ENCODE measurements at regions not wholly inside any gene's neighbourhood (a gene's known extent, or its start where the extent isn't known, plus 50 kb on each side); places are given as distances from the start of the nearest gene placed in this dataset.

DNA sequence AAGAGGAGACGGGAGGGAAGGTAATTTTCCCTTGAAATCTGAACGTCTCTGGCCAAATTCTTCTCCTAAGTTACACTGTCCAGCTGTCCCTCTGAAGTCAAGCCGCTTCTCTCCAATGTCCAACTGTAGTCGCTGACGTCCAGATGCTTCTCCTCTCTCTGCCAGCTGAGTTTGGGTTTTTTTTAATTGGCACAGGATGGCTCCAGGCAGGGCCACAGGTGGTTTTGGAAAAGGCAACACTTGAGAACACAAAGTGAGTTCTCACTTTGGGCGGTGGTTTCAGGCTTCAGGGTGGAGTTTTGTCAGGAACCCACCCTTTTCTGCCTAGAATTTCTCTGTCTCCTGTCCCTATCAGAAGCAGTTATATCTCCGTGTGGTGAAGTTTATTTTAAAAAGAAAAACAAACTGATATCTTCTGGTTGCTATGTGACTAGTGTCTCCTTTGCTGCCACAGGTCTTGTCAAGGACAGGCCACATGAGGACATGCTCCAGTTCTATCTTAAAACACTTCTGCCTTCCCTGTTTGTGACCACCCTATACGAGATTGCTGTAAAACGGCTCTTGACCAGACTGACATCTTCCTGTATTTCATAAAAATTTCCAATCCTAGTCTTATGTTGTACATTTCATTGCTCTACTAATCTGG, 472.3 kb upstream of the ADGRL4 start:
- H3K27ac ChIP-seq: no peak overlapping the region
- no peaks in the 10 kb centered on the region for H3K27me3 ChIP-seq
- TF ChIP-seq CTCF (IDR thresholded peaks at IDR 0.05) (no peak), POLR2A (IDR thresholded peaks at IDR 0.05) (no peak)
- H3K4me3 ChIP-seq: no peak overlapping the region
- H3K9me3 ChIP-seq (replicated peaks in 1 of 3): no peaks in the 10 kb centered on the region
- no peaks in the 10 kb centered on the region for H3K4me1 ChIP-seq (replicated peaks in 1 of 2)
- no peaks in the 10 kb centered on the region for H3K36me3 ChIP-seq (replicated peaks in 1 of 2)
- no peak for DNase-seq
- intact Hi-C loops (cut with DNase I): no loop called here
- 68 to 73% (median 71%) methylated on average over 9 of the region's 9 CpGs for WGBS, 4 donors

- TF ChIP-seq CTCF (IDR thresholded peaks at IDR 0.05): no peak
- no peak for TF ChIP-seq POLR2A (IDR thresholded peaks at IDR 0.05)
- Histone ChIP-seq H3K9me3 (replicated peaks in 1 of 3) (no peaks in the 10 kb centered on the region), H3K36me3 (replicated peaks in 1 of 2) (no peaks in the 10 kb centered on the region), H3K27ac (no peak overlapping the region), H3K27me3 (no peaks in the 10 kb centered on the region), H3K4me3 (no peak overlapping the region), H3K4me1 (replicated peaks in 1 of 2) (no peaks in the 10 kb centered on the region)
- 87 to 95% (median 90%) methylated on average over 10 to 19 of the region's 19 CpGs for WGBS, 4 donors
- DNase-seq: no peak
- intact Hi-C loops (cut with DNase I): no loop called here
These were observed 471.6 kb upstream of the ADGRL4 start for GRCh38 chr1:79478160-79478559.

GRCh38 chr1:79472067-79472656, 465.6 kb upstream of the ADGRL4 start:
- Histone ChIP-seq H3K27me3 (no peaks in the 10 kb centered on the region), H3K27ac (no peak overlapping the region), H3K36me3 (replicated peaks in 1 of 2) (no peaks in the 10 kb centered on the region), H3K4me1 (replicated peaks in 1 of 2) (no peaks in the 10 kb centered on the region), H3K9me3 (replicated peaks in 1 of 3) (no peaks in the 10 kb centered on the region), H3K4me3 (no peak overlapping the region)
- TF ChIP-seq CTCF (IDR thresholded peaks at IDR 0.05): no peak
- TF ChIP-seq POLR2A (IDR thresholded peaks at IDR 0.05): no peak
- DNase-seq: no peak
- intact Hi-C loops (cut with DNase I): no loop called here
- 62 to 77% (median 71%) methylated on average over 4 of the region's 4 CpGs for WGBS, 4 donors

DNA sequence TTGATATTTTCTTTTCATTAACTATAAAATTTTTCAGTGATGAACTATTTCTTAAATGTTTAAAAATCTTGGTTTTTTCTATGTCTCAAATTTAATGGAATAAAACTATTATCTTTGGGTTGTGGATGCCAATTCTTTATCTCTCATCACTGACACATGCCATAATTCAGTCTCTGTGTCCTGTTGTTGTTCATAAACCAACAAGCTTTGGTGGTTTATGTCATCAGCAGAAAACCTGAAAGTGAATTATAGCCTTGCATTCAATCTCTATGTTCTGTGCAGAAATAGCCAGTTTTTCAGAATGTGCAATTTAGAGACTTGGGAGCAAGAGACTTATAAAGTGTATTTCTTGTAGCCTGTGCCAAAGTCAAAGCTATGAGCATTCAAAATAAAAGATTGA, 462.6 kb upstream of the ADGRL4 start:
- TF ChIP-seq CTCF (IDR thresholded peaks at IDR 0.05): no peak
- TF ChIP-seq POLR2A (IDR thresholded peaks at IDR 0.05): no peak

More for the DNA sequence above, 462.6 kb upstream of the ADGRL4 start:
- Histone ChIP-seq H3K27me3 (no peaks in the 10 kb centered on the region), H3K4me1 (replicated peaks in 1 of 2) (no peaks in the 10 kb centered on the region), H3K4me3 (no peak overlapping the region), H3K9me3 (replicated peaks in 1 of 3) (no peaks in the 10 kb centered on the region), H3K27ac (no peak overlapping the region), H3K36me3 (replicated peaks in 1 of 2) (no peaks in the 10 kb centered on the region)
- intact Hi-C loops (cut with DNase I): no loop called here
- no peak for DNase-seq

All from adrenal gland (tissue), 9 donors.